GM13976 (cell line): ENCODE measurements at regions not wholly inside any gene's neighbourhood (a gene's known extent, or its start where the extent isn't known, plus 50 kb on each side); places are given as distances from the start of the nearest gene placed in this dataset.

Experiments used
- DNase-seq: peaks from one replicate; pipeline ENCODE4 v3.0.0; 2012; ENCODE audit warnings: low spot score
- in situ Hi-C: fragments of 300-500 bp; cut with MboI; formaldehyde crosslinking; loops from one replicate; pipeline ENCODE4 v1.12.0; 2022; ENCODE audit warnings: low sequenced_read_pairs, mixed read lengths, inconsistent platforms; ENCODE audit not compliant: unreplicated experiment
- TF ChIP-seq, protein P1 (sequence below): IDR thresholded peaks from 2 replicates; pipeline ENCODE4 v1.5.1; 2012; ENCODE audit warnings: borderline replicate concordance, mild to moderate bottlenecking; ENCODE audit not compliant: insufficient read depth; ENCODE audit errors: extremely low read depth, missing control alignments, control extremely low read depth

DNA sequence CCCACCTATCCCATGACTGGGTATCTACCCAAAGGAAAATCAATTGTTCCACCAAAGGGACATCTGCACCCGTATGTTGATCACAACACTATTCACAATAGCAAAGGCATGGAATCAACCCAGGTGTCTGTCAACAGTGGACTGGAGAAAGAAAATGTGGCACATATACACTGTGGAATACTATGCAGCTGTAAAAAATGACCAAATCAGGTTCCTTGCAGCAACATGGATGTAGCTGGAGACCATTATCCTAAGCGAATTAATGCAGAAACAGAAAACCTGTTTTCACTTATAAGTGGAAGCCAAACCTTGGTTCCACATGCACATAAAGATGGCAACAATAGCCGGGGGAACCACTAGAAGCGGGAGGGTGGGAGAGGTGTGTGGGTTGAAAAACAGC lies 228.6 kb downstream of the UQCRFS1 start:
- TF ChIP-seq, protein P1, sequence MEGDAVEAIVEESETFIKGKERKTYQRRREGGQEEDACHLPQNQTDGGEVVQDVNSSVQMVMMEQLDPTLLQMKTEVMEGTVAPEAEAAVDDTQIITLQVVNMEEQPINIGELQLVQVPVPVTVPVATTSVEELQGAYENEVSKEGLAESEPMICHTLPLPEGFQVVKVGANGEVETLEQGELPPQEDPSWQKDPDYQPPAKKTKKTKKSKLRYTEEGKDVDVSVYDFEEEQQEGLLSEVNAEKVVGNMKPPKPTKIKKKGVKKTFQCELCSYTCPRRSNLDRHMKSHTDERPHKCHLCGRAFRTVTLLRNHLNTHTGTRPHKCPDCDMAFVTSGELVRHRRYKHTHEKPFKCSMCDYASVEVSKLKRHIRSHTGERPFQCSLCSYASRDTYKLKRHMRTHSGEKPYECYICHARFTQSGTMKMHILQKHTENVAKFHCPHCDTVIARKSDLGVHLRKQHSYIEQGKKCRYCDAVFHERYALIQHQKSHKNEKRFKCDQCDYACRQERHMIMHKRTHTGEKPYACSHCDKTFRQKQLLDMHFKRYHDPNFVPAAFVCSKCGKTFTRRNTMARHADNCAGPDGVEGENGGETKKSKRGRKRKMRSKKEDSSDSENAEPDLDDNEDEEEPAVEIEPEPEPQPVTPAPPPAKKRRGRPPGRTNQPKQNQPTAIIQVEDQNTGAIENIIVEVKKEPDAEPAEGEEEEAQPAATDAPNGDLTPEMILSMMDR: no peak
- no peak for DNase-seq
- in situ Hi-C loops: no loop called here

- no peak for DNase-seq
- TF ChIP-seq, protein P1: no peak
- in situ Hi-C loops: no loop called here
These were observed 229.5 kb downstream of the UQCRFS1 start for GRCh38 chr19:28983430-28983829.

DNA sequence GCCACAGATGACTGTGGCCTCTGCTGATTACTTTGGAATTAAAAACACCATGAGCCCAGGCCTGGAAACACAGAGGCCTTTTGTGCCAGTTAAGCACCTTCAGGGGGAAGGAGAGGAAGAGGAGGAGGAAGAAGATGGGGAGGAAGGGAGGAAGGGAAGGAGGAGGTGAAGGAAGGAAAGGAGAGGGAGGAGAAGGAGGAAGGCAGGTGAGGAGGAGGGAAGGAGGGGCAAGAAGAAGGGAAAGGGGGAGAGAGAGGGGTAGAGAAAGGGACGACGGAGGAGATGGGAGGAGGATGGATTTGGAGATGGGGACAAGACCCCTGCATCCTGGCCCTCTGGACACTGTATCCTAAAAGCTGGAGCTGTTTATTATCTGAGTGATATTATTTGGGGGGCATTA lies 231.0 kb downstream of the UQCRFS1 start:
- in situ Hi-C loops: no loop called here
- no peak for DNase-seq
- TF ChIP-seq, protein P1: no peak

DNA sequence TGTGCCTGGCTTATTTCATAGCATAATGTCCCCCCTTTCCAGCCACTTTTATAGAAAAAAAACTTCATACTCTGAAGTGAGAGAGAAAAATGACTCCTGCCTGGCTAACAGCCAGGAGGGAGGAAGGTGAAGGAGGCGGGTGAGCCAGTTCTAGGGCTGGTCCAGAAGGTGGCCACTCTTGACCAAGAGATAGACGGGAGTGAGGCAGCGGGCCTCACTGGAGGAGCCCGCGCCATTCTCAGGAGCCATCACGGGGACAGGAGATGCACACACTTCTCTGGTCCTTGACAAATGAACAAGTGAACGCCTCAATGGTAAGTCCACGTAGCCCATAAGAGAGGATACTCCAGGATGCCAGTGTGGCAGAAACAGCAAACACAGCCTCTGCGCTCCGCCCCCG lies 231.4 kb downstream of the UQCRFS1 start:
- in situ Hi-C loops: no loop called here
- TF ChIP-seq, protein P1: no peak
- DNase-seq: no peak

DNA sequence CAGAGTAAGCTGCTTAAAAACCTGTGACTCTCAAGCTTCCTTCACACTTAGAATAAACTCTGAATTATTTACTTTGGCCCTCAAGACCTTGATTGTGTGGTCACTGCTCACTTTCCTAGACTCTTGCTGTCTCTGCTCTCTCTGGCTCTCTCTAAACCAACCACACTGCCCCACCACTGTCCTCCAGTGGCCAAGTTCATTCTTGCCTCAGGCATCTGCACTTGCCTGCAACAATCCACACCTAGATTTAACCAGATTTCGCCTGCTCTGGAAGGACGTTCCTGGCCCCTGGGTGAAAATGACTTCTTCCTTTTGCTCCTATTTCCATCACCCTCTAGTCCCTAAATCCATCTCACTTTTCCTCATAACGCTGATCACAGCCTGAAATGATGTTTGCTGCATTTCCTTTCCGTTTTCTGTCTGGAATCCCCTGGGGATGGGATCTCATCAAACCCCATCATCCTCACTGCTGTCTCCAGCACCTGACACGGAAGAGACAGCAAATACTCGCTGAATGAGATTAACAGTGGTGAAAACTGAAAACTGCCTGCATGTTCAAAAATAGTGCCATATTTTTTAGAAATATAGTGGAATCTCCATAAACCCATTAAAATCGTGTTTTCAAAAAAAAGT lies 232.6 kb downstream of the UQCRFS1 start:
- DNase-seq: no peak
- in situ Hi-C loops: no loop called here
- TF ChIP-seq, protein P1: no peak

DNA sequence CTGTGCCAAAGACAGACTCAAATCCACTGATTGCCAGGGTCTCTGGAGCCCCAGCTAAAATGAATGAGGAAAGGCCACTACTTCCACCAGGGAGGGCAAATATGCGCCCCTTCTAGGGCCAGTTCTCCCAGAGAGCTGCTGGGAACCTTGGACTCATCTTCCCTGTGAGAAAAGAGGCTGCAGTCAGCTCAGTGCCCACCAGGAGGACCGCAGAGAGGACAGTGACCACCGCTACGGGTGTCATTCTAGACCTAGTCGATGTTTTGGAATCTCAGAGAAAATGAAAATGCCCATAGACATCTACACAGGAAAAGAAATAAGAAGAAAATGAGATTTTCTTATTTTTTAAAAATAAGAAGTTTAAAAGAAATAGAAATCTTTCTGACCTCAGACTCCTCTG lies 235.1 kb downstream of the UQCRFS1 start:
- in situ Hi-C loops: no loop called here
- no peak for DNase-seq
- TF ChIP-seq, protein P1: no peak
